Raji (cell line): ENCODE measurements at regions not wholly inside any gene's neighbourhood (a gene's known extent, or its start where the extent isn't known, plus 50 kb on each side); places are given as distances from the start of the nearest gene placed in this dataset.

Experiments used
- POLR2A ChIP-seq: IDR thresholded peaks from 2 replicates; pipeline ENCODE4 v1.6.1; 2011; ENCODE audit warnings: low read depth, low read length, control low read depth; ENCODE audit not compliant: insufficient read depth

DNA sequence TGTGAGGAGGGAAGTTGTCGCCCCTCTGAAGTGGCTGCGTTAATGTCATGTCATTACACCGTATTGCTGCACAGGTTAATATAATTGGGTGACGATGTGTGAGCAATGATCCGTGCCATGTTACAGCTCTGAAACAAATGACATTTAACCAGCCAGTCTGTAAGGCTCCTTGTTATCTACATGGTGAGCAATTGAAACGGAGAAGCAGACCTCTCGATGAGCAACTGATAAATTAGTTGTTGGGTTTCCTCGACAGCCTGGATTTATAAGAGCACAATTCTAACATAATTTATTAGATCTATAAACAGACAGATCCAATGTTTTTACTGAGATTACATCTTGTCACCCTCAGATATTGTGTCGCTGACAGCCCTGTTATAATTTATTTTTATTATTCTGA, 49.9 kb upstream of the MAFB start:
- TF ChIP-seq POLR2A, result no peak

DNA sequence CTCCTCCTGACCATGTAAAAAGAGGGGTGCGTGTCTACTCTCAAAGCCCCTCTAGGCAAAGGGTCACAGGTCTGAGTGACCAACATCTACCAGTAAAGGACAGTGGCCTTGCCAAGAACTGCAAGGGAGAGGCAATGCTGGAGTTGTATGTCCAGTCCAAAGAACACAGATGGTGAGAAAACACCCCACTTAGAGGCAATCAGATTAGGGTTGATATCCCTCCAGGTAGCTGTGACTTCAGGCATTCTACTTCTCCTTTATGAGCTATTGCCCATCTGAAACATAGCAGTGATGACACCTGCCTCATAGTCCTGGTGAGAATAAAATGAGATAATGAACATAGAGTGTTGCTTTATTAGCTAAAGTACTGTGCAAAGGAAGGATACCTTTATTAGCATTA, 50.8 kb upstream of the MAFB start:
- no peak for TF ChIP-seq POLR2A

DNA sequence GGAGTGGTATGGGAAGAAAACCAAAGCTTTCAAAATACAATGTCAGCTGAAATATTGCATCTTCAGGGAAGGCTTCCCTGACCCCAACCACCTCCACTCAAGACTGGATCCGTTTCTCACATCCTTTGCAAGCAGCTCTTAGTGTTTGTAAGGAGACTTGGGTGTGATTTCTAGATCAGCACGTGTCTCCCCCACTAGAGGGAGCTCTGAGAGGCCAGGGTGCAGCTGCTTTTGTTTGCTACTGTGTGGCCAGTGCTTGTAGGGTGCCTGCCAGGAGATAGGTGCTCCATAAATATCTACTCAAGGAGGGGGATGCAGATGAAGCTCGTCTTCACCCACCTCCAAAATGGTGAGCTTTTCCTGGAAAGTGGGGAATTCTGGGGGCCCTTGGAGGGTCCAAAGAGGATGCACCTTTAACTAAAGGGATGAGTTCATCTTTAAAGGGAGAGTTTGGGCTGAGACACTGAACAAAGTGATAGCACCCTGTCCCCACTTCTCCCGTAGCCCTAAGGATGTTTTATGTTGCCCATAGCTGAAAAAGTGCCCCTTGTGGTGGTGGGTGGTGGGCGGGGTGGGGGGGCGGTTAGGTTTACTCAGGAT, 52.6 kb upstream of the MAFB start:
- no peak for TF ChIP-seq POLR2A

DNA sequence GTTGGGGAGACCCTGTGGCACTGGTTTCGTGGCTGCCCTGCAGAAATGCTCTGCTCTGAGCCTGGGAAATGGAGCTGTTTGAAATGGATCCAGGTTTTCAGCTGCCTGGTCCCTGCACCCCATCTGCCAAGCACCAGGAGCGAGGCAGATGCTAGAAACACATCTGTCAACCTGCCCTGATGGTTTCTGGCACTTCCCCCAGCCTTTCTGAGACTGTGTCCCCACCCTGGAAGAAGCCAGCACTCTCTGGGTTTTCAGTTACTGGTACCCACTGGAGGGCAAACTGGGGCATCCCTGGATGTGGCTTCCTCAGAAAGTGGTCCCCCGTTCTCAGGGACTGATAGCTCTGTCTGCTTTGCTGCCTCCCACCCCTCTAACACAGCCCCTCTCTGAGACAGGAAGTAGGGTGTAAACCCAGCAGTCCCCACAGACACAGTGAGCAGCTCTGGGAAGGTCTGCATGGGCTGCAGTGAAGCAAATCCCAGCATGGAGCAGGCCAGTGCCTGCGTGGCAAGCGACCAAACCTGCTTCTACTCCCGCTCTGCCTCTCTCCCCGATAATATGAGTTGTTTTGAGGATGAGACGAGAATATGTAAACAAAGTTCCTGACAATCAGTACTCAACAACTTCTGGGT, 54.2 kb upstream of the MAFB start:
- no peak for TF ChIP-seq POLR2A

DNA sequence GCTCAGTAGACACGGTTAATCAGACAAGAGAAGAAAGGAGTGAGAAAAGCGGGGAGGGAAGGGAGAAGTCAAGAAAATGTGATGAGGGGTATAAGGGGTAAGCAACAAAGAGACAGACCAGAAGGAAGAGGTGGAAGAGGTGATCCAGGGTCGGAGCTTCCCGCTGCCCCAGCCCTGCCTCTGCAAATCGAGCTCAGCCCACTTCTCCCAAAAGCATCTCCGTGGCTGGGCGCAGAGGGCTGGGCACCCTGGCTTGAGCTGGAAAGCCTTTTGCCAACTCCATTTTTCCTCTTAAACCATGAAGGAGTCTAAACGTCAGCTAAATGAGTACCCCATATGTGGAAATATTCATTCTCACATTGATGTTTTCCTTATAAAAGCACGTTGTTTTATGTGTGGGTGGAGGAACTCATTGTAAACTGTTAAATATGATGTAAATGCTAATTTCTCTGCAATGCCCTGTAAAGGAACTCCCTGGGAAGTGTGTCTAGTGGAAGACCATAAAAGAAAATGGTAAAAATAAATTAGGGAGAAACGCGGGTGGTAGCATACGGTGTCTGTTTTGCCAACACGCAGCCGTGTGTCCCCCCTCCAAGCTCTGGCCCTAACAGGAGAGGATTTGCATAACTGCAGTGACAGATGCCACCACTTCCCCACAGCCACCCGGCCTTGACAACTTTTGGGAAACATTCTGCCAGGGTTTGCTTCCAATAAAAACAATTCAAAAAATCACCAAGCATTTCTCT, 55.2 kb upstream of the MAFB start:
- TF ChIP-seq POLR2A, result no peak

DNA sequence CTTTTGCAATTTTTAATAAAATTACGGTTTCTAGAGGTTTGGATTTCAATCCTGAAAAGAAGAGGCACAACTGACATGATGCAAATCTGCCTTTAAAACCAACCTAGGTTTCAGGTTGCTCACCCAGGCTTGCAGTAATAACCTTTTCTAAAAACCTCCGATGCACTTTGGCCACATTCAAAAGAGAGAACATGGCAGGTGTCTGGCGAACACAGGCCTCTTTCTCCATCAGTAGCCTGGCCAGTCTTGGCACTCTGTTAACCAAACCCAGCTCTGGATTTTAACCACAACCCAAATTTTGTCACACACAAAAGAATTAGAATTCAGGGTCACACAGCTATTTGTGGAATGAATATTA, 55.8 kb upstream of the MAFB start:
- TF ChIP-seq POLR2A, result no peak

DNA sequence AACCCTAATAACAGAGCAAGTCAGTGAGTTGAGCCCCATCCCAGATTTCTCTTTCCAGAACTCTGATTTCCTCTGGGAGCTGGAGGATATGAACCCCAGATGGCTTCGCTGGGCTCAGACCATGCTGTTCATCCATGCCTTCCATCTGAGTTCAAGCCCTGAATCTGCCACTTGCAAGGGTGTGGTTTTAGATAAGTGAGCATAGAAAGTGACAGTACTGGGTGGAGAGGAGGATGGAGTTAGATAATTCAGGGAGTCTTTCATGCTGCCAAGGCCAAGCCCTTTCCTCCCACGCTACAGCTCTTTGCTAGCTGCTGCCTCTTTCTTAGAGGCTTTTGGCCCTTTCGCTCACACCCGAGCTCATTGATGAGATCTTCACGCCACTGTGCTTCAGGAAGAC, 57.2 kb upstream of the MAFB start:
- TF ChIP-seq POLR2A, result no peak

DNA sequence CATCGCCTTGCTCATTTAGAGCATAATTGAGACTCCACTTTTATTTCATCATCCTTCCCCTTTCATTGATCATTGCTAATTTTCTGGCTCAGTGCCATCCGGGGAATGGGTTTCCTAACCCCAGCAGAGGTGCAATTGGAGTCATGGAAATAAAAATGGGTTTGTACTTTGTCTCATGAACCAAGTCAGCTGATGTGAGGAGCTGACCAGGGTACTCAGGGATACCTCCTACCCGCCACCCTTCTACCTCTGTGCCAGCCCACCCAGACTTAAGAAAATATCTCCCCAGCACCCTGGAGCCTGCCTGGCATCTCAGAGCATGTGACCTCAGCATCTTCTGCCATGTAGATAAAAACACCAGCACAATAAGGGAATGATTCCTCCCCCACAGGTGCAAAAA, 59.1 kb upstream of the MAFB start:
- no peak for TF ChIP-seq POLR2A

DNA sequence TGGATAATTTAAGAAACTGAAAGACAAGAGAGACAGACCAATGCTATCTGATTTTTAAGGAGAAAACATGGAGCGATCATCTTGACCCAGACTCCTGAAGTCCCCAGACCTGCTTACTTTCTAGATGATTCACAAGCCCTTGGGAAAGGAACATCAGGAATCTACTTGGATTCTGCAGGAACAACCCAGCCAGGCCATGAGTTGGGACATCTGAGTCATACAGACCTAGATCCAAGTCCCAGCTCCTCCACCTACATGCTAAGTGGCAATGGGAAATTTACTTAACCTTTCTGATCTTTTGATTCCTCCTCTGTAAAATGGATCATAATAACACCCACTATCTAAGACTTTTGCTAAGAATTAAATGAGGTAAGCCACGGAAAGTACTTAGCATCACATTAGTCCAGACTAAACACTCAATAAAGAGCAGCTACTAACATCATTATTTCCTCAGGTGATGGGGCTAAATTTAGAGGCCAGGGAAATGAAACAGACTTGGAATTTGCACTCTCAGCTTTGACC, 61.0 kb upstream of the MAFB start:
- no peak for TF ChIP-seq POLR2A

DNA sequence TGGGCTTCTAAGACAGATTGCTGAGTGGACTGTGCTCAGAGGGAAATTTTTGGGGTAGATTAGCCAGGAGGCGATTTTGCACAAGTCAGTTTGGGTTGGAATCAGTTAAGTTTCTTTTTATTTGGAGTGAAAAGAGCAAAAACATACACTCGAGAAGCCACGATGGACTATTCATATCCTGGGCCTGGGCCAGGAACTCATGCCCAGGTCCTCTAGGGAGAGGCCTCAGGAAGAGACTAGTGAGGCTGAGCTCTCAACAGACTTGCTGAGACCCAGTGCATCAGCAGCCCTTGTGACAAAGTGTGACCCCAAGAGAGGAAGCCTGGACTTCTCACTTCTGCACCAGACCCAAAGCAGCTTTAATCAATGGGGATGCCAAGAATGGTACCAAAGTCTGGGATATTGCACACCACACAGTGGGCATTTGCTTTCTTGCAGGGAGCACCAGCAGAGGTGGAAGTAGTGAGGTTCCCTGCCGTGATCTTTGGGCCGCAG, 61.6 kb upstream of the MAFB start:
- TF ChIP-seq POLR2A, result no peak

DNA sequence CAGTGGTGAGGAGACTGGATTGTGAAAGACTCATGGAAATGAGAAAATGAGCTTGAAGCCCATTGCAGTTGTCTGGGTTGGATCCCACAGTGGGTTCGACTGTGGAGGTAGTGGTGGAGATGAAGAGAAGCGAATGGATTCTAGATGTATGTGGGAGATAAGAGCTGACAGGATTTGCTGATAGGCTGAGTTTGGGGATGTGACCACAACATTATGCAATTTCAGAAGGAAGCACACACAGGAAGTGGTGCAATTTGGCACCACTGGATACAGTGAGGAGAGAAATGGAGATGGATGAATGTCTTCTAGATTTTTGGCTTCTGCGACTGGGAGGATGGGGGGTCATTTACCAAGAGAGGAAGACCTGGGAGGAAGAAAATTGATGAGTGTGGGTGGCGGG, 64.4 kb upstream of the MAFB start:
- no peak for TF ChIP-seq POLR2A

DNA sequence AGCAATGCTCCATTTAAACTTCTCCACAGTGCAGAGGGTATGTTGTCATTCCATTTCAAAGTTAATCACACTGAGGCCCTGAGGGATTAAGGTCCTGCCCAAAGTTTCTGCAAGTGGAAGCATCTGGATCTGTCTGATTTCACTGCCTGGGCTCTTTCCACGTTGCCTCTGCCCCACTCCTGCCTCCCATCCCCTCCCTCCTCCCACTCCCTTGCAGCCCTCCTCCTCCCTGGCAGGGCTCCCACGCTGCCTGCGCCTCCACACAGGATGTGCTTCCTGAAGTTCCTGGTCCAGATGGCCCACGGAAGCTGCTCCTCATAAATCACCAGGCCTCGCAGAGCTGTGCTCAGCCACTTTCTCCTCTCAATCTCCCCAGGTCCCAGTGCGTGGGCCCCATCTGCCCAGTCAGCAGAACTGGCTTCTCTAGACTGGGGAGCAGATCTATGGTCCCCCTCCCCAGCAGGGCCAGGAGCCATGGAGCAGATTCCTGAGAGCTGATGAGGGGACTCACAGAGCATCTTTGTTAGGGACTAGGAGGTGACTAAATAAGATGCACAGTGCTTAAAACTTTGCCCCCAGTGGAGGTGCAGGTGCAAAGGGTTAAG, 65.4 kb upstream of the MAFB start:
- no peak for TF ChIP-seq POLR2A

DNA sequence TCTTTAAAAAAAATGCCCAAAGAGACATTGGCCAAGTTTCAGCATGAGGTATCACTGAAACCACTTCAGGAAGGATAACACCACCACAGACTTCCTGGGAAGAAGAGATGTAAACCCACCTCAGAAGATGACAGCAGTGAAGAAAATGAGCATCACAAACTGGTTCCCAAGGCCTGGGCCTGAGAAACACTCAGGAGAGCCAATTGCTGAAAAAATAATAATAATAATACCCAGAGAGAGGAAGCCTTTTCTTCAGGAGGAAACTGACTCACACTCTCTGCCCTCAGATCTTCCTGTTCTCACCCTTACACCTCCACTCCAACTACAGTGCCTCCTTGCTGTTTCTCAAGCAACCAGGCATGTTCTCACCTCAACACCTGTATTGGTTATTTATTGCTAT, 68.1 kb upstream of the MAFB start:
- no peak for TF ChIP-seq POLR2A

DNA sequence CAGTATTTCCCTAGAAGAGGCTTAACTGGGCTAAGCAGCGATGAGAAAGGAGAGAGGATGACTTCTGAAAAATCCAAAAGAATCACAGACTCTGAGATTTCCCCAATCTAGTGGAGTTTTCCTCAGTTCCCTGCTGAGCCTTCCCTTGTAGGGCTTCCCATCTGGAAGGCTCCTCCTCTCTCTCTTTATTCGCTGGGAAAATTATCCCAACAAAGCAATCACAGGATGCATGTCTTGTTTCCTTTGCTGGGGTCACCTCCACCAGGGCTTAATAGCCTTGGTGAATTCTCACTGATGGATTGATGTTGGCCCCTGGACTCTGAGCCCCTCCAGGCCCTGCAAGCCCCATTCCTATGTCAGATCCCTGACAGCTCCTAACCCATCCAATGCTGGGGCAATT, 69.8 kb upstream of the MAFB start:
- no peak for TF ChIP-seq POLR2A

DNA sequence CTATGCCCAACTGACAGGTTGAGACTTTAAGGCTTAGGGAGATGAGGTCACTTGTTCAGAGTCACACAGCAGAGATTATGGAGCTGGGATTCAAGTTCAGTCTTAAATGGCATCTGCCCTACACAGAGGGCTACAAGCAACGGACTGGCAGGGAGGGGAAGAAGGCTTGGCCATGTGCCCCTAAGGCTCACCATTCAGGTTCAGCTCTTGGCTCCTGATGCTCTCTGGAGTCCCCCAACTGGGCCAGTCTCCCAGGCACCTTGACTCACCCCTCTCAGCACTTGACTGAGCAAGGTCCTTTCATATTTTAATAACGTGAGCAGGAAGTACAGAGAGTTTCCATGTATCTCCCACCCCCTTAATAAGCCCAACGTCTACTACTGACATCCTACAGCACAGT, 71.4 kb upstream of the MAFB start:
- no peak for TF ChIP-seq POLR2A
